ENCODE measurements at regions not wholly inside any gene's neighbourhood (a gene's known extent, or its start where the extent isn't known, plus 50 kb on each side); places are given as distances from the start of the nearest gene placed in this dataset.

- Histone ChIP-seq H2AFZ (ENCODE audit: low read length) (no peak overlapping the region), H3K4me1 (ENCODE audit: insufficient read depth, low read length, poor library complexity, severe bottlenecking) (no peaks in the 10 kb centered on the region), H3K9ac (ENCODE audit: low read depth, low read length, poor library complexity, severe bottlenecking) (no peak overlapping the region), H3K79me2 (ENCODE audit: insufficient read depth, low read length) (no peaks in the 10 kb centered on the region), H3K4me3 (ENCODE audit: low read length, poor library complexity, severe bottlenecking) (no peak overlapping the region), H4K20me1 (ENCODE audit: insufficient read depth, low read length, poor library complexity, severe bottlenecking) (no peaks in the 10 kb centered on the region), H3K27me3 (ENCODE audit: insufficient read depth, low read length, poor library complexity, severe bottlenecking) (no peaks in the 10 kb centered on the region), H3K36me3 (ENCODE audit: insufficient read depth, low read length) (no peaks in the 10 kb centered on the region), H3K4me2 (ENCODE audit: low read depth, low read length, poor library complexity, severe bottlenecking) (no peak overlapping the region), H3K9me3 (ENCODE audit: insufficient read depth, low read depth, low read length) (peaks cover 4% of the 10 kb centered on the region; the same call in 1 of the 2 replicates), H3F3A (ENCODE audit: low read depth) (no peaks in the 10 kb centered on the region), H3K9me2 (replicated peaks; ENCODE audit: low read depth, low read length) (no peaks in the 10 kb centered on the region)
- TF ChIP-seq EZH2phosphoT487 (IDR thresholded peaks at IDR 0.05; ENCODE audit: borderline replicate concordance): no peak
- TF ChIP-seq, protein P1, sequence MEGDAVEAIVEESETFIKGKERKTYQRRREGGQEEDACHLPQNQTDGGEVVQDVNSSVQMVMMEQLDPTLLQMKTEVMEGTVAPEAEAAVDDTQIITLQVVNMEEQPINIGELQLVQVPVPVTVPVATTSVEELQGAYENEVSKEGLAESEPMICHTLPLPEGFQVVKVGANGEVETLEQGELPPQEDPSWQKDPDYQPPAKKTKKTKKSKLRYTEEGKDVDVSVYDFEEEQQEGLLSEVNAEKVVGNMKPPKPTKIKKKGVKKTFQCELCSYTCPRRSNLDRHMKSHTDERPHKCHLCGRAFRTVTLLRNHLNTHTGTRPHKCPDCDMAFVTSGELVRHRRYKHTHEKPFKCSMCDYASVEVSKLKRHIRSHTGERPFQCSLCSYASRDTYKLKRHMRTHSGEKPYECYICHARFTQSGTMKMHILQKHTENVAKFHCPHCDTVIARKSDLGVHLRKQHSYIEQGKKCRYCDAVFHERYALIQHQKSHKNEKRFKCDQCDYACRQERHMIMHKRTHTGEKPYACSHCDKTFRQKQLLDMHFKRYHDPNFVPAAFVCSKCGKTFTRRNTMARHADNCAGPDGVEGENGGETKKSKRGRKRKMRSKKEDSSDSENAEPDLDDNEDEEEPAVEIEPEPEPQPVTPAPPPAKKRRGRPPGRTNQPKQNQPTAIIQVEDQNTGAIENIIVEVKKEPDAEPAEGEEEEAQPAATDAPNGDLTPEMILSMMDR (conservative IDR thresholded peaks at IDR 0.05; ENCODE audit: low read length): no peak
Measured at GRCh38 chr2:195119231-195119630, 537.8 kb upstream of the SLC39A10 start.

DNA sequence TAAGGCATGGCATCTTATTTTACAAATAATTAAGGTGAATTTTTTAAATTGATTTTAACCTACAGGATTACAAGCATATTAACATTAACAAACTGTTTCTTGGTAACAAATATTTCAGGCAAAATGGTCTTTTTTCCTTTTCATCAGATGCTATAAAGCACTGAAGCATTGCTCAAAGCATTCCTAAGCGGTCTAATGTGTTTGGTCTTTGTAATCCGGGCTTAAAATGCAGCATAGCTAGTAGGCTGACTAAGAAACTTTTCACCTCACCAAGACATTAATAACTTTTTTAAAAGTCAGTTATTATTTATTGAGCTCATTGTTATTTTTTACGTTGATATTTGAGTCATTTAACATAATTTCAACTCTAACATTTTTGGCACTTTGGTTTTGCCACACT lies 538.8 kb upstream of the SLC39A10 start:
- no peaks in the 10 kb centered on the region for H4K20me1 ChIP-seq (ENCODE audit: insufficient read depth, low read length, poor library complexity, severe bottlenecking)
- H3K4me1 ChIP-seq (ENCODE audit: insufficient read depth, low read length, poor library complexity, severe bottlenecking): no peaks in the 10 kb centered on the region
- no peak overlapping the region; the same call in 1 of the 2 replicates for H2AFZ ChIP-seq (ENCODE audit: low read length)
- H3K79me2 ChIP-seq (ENCODE audit: insufficient read depth, low read length): no peaks in the 10 kb centered on the region
- no peak overlapping the region for H3K9ac ChIP-seq (ENCODE audit: low read depth, low read length, poor library complexity, severe bottlenecking)
- H3K9me3 ChIP-seq (ENCODE audit: insufficient read depth, low read depth, low read length): peaks cover 4% of the 10 kb centered on the region; the same call in 1 of the 2 replicates
- no peaks in the 10 kb centered on the region for H3K36me3 ChIP-seq (ENCODE audit: insufficient read depth, low read length)
- no peak overlapping the region for H3K4me3 ChIP-seq (ENCODE audit: low read length, poor library complexity, severe bottlenecking)
- no peak for TF ChIP-seq EZH2phosphoT487 (IDR thresholded peaks at IDR 0.05; ENCODE audit: borderline replicate concordance)
- TF ChIP-seq, protein P1 (conservative IDR thresholded peaks at IDR 0.05; ENCODE audit: low read length): no peak
- H3K4me2 ChIP-seq (ENCODE audit: low read depth, low read length, poor library complexity, severe bottlenecking): no peak overlapping the region
- no peaks in the 10 kb centered on the region for H3F3A ChIP-seq (ENCODE audit: low read depth)
- no peaks in the 10 kb centered on the region for H3K9me2 ChIP-seq (replicated peaks; ENCODE audit: low read depth, low read length)
- no peaks in the 10 kb centered on the region for H3K27me3 ChIP-seq (ENCODE audit: insufficient read depth, low read length, poor library complexity, severe bottlenecking)

GRCh38 chr2:195117011-195117410 lies 540.0 kb upstream of the SLC39A10 start:
- no peaks in the 10 kb centered on the region for H3K9me2 ChIP-seq (replicated peaks; ENCODE audit: low read depth, low read length)
- no peaks in the 10 kb centered on the region for H3K79me2 ChIP-seq (ENCODE audit: insufficient read depth, low read length)
- no peaks in the 10 kb centered on the region for H3K36me3 ChIP-seq (ENCODE audit: insufficient read depth, low read length)

More at GRCh38 chr2:195117011-195117410, 540.0 kb upstream of the SLC39A10 start:
- Histone ChIP-seq H3F3A (ENCODE audit: low read depth) (no peaks in the 10 kb centered on the region), H3K4me2 (ENCODE audit: low read depth, low read length, poor library complexity, severe bottlenecking) (no peak overlapping the region), H2AFZ (ENCODE audit: low read length) (no peak overlapping the region), H3K27me3 (ENCODE audit: insufficient read depth, low read length, poor library complexity, severe bottlenecking) (no peaks in the 10 kb centered on the region), H3K9ac (ENCODE audit: low read depth, low read length, poor library complexity, severe bottlenecking) (no peak overlapping the region), H3K4me1 (ENCODE audit: insufficient read depth, low read length, poor library complexity, severe bottlenecking) (no peaks in the 10 kb centered on the region), H3K4me3 (ENCODE audit: low read length, poor library complexity, severe bottlenecking) (no peak overlapping the region), H3K9me3 (ENCODE audit: insufficient read depth, low read depth, low read length) (peaks cover 4% of the 10 kb centered on the region; the same call in 1 of the 2 replicates), H4K20me1 (ENCODE audit: insufficient read depth, low read length, poor library complexity, severe bottlenecking) (no peaks in the 10 kb centered on the region)
- no peak for TF ChIP-seq EZH2phosphoT487 (IDR thresholded peaks at IDR 0.05; ENCODE audit: borderline replicate concordance)
- TF ChIP-seq, protein P1 (conservative IDR thresholded peaks at IDR 0.05; ENCODE audit: low read length): no peak
